Ishikawa (cell line): ENCODE measurements at regions not wholly inside any gene's neighbourhood (a gene's known extent, or its start where the extent isn't known, plus 50 kb on each side); places are given as distances from the start of the nearest gene placed in this dataset.

ENCODE experiments used
- CEBPB ChIP-seq: IDR thresholded peaks from 2 replicates; pipeline ENCODE4 v1.6.1; 2012
- CREB1 ChIP-seq: IDR thresholded peaks from 2 replicates; pipeline ENCODE4 v1.6.1; 2012; ENCODE audit warnings: low read depth
- EGR1 ChIP-seq: IDR thresholded peaks from 2 replicates; pipeline ENCODE4 v1.6.1; 2012
- EP300 ChIP-seq: IDR thresholded peaks from 2 replicates; pipeline ENCODE4 v1.6.1; 2012; ENCODE audit warnings: borderline replicate concordance
- FOXM1 ChIP-seq: IDR thresholded peaks from 2 replicates; pipeline ENCODE4 v1.6.1; 2012; ENCODE audit warnings: low read depth, borderline replicate concordance
- NFIC ChIP-seq: IDR thresholded peaks from 2 replicates; pipeline ENCODE4 v1.6.1; 2012
- RAD21 ChIP-seq: IDR thresholded peaks from 2 replicates; pipeline ENCODE4 v1.6.1; 2012; ENCODE audit warnings: low read depth
- REST ChIP-seq: IDR thresholded peaks from 2 replicates; pipeline ENCODE4 v1.6.1; 2012; ENCODE audit warnings: low read depth, mild to moderate bottlenecking
- TAF1 ChIP-seq: IDR thresholded peaks from 2 replicates; pipeline ENCODE4 v1.6.1; 2012; ENCODE audit warnings: low read depth, mild to moderate bottlenecking
- TCF12 ChIP-seq: IDR thresholded peaks from 2 replicates; pipeline ENCODE4 v1.6.1; 2012; ENCODE audit warnings: low read depth
- TEAD4 ChIP-seq: IDR thresholded peaks from 2 replicates; pipeline ENCODE4 v1.6.1; 2012
- YY1 ChIP-seq: IDR thresholded peaks from 2 replicates; pipeline ENCODE4 v1.6.1; 2012; ENCODE audit warnings: low read depth
- ZBTB7A ChIP-seq: IDR thresholded peaks from 2 replicates; pipeline ENCODE4 v1.6.1; 2012; ENCODE audit warnings: low read depth
- TF ChIP-seq, protein P1 (sequence below): IDR thresholded peaks from 2 replicates; pipeline ENCODE4 v1.6.1; 2012
- TF ChIP-seq, protein P2 (sequence below): IDR thresholded peaks from 2 replicates; pipeline ENCODE4 v1.6.1; 2012

GRCh38 chr9:12469084-12469483 lies 224.1 kb upstream of the TYRP1 start:
- no peak for TF ChIP-seq ZBTB7A
- no peak for TF ChIP-seq EP300
- no peak for TF ChIP-seq TEAD4
- TF ChIP-seq, protein P1, sequence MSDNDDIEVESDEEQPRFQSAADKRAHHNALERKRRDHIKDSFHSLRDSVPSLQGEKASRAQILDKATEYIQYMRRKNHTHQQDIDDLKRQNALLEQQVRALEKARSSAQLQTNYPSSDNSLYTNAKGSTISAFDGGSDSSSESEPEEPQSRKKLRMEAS, result no peak
- TF ChIP-seq, protein P2, sequence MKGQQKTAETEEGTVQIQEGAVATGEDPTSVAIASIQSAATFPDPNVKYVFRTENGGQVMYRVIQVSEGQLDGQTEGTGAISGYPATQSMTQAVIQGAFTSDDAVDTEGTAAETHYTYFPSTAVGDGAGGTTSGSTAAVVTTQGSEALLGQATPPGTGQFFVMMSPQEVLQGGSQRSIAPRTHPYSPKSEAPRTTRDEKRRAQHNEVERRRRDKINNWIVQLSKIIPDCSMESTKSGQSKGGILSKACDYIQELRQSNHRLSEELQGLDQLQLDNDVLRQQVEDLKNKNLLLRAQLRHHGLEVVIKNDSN, result no peak
- TF ChIP-seq TCF12, result no peak

DNA sequence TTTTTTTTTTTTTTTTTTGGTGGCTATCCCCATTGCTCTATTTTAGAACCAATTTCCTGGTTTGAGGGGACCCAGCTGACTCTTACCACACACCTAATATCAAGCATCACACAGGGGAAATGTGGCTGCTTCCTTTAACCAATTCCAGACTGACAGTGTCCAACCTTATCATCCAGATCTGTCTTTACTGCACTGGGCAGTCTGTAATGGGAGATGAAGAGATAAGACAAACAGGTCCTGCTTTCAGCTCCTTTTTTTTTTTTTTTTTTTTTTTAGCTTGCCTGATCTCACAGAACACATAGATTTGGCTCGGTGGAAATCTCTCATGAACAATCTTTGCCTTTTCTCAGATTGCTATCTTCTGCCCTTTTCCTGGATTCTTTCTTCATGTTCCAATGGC lies 198.8 kb upstream of the TYRP1 start:
- TF ChIP-seq FOXM1 (no peak), TCF12 (no peak), CEBPB (no peak), TEAD4 (no peak), REST (no peak), EP300 (no peak), CREB1 (no peak), ZBTB7A (no peak), RAD21 (no peak), NFIC (no peak), YY1 (no peak), TAF1 (no peak), EGR1 (no peak)
- TF ChIP-seq, protein P2, result no peak
- TF ChIP-seq, protein P1, result no peak

GRCh38 chr9:12497790-12498189 lies 195.4 kb upstream of the TYRP1 start:
- TF ChIP-seq FOXM1 (no peak), REST (no peak), RAD21 (no peak), ZBTB7A (no peak), EP300 (no peak), TCF12 (no peak), TEAD4 (no peak), CREB1 (no peak)
- TF ChIP-seq, protein P1, result no peak

GRCh38 chr9:12502520-12502919 lies 190.7 kb upstream of the TYRP1 start:
- no peak for TF ChIP-seq RAD21
- no peak for TF ChIP-seq NFIC
- TF ChIP-seq YY1, result no peak
- no peak for TF ChIP-seq EP300
- no peak for TF ChIP-seq REST
- TF ChIP-seq EGR1, result no peak
- TF ChIP-seq TAF1, result no peak
- TF ChIP-seq ZBTB7A, result no peak
- TF ChIP-seq TCF12, result no peak
- no peak for TF ChIP-seq CREB1
- TF ChIP-seq FOXM1, result no peak
- TF ChIP-seq, protein P1, result no peak
- TF ChIP-seq CEBPB, result no peak
- TF ChIP-seq, protein P2, result no peak
- no peak for TF ChIP-seq TEAD4
